ENCODE measurements at regions not wholly inside any gene's neighbourhood (a gene's known extent, or its start where the extent isn't known, plus 50 kb on each side); places are given as distances from the start of the nearest gene placed in this dataset.
"Not testable (repeated sequence)": the region's sequence is repeated elsewhere in the genome, so short reads cannot be mapped to it uniquely, and the experiment has no call there.

DNA sequence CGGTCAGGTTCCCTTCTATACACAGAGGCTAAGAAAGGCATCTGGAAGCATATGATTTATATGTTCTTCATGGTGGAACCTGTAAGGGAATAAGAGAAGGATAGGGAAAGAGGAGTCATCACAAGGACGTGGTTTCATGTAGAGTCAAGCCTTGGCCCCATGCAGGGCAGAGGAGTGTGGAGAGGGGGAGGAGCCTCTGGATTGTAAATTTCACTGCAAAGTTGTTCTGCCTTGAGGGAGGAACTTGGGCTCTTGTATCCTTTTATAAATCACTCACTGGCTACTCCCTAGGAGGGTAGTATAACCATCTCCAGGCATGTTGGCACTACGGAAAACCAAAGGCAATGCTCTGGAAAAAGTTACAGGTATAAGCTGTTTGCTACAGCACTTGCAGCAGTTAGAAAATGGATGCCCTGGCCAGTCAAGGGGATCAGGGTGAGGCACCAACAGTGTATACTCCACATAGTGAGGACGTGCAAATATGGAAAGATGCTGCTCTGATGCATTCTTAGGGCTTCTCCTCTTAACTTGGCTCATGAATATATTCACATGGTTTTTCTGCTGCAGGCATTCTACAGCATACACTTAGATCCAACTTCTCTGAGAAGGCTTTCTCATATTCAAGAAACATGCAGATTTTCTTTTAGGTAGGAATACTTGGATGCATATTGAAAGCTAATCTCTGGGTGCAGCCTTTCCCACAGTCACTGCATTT, 60.3 kb upstream of the ZNF81 start:
- no peak for DNase-seq

GRCh38 chrX:47772764-47773163, 63.9 kb upstream of the ZNF81 start:
- DNase-seq: no peak

DNA sequence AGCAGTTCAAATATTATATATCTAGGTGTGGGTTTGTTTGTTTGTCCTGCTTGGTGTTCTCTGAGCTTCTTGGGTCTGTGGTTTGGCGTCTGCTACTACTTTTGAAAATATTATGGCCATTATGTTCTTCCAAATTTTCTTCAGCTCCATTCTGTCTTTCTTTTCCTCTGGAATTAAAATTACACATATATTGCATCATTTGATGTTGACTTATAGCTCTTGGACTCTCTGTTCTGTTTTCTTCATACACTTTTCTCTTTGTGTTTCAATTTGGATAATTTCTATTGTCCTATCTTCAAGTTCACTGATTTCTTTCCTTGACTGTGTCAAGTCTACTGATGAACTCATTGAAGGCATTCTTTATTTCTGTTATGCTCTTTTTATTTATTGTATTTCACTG, 65.2 kb upstream of the ZNF81 start:
- no peak for DNase-seq

DNA sequence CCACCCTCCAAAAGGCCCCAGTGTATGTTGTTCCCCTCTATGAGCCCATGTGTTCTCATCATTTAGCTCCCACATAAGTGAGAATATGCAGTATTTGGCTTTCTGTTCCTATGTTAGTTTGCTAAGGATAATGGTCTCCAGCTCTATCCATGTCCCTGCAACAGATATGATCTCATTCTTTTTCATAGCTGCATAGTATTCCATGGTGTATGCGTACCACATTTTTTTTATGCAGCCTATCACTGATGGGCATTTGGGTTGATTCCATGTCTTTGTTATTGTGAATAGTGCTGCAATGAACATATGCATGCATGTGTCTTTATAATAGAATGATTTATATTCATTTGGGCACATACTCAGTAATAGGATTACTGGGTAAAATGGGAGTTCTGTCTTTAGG, 73.9 kb upstream of the ZNF81 start:
- not testable (repeated sequence) for DNase-seq

GRCh38 chrX:47752685-47753084, 84.0 kb upstream of the ZNF81 start:
- DNase-seq: no peak

DNA sequence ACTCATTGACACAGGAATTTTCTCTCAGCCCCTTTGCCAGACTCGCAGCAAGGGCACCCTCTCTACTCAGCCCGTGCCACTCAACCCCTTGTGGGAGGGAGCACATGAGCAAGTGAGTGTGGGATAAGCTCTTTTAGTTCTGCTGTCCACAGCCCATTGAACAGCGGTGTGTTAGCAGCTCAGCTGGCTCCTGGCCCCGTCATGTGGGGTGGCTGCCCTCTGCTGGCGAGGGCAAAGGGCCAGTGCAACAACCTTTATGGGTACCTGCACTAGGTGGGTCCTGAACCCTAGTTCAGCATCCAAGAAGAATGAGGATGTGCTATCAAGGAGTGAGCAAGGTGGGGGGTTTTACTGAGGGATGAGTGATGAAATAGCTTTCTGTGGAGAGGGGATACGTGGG, 85.0 kb upstream of the ZNF81 start:
- peak; percentile 8 for DNase-seq

- no peak for DNase-seq
Measured at GRCh38 chrX:47749185-47749967, 87.3 kb upstream of the ZNF81 start.

- no peak for DNase-seq
Measured at GRCh38 chrX:47748576-47748975, 88.1 kb upstream of the ZNF81 start.

DNA sequence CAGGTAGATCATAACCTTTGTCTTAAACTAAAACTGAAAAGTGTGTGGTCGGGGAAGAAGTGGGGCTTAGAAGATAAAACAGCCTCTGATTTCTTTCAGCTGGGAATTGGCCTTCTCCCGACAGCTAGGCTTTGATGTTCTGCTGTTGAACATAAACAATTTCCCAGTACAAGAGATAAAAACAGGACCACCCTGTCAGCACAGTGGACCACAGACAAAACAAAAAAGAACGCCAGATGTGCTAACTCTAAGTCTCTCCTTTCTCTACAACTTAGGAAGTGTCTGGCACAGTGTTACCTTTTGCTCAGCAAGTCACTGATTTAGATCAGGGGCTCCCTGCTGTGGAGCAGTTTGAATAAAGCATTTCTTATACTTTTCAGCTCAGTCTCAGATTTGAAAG, 87.5 kb upstream of the UXT start:
- DNase-seq: no peak

GRCh38 chrX:47745416-47745815, 86.4 kb upstream of the UXT start:
- DNase-seq: no peak

DNA sequence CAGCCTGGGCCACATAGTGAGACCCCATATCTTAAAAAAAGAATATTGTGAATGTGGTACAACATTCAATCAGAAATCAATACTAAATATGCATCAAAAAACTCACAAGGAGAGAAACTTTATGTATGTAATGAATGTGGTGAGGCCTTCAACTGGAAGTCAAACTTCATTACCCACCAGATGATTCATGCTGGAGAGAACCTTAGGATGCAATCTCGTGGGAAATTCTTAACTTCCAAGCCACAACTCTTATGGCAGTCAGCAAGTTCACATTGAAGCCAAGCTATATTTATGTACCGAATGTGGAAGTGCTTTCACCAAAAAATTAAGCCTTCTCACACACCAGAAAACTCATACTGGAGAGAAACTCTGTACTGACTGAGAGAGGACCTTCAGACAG, 84.5 kb upstream of the UXT start:
- DNase-seq: no peak

DNA sequence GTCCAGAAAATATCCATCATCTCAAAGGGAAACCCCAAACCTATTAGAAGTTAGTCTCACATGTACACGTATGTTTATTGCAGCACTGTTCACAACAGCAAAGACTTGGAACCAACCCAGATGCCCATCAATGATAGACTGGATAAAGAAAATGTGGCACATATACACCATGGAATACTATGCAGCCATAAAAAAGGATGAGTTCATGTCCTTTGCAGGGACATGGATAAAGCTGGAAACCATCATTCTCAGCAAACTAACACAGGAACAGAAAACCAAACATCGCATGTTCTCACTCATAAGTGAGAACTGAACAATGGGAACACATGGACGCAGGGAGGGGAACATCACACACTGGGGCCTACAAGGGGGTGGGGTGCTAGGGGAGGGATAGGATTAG, 79.9 kb upstream of the UXT start:
- DNase-seq: not testable (repeated sequence)

DNA sequence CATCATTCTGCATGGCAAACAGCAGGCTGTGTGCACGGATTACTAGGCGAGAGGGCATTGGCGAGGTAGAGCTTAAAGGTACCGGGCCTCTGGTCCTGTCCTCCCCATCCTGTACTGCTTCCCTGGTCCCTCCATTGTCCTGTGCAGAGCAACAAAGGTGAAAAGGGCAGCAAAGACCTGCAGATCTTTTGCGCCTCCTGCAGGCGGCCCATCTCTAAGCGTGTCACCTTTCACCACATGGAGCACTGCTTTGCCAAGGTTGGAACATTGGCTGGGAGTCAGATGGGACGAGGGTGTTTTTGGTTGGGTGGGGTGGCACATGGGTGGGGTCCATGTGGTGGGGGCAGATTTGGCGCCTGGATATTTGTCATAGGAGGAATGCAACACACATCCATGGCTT, 64.7 kb upstream of the UXT start:
- no peak for DNase-seq

GRCh38 chrX:47723083-47723482, 64.1 kb upstream of the UXT start:
- DNase-seq: no peak

GRCh38 chrX:47722260-47722659, 63.3 kb upstream of the UXT start:
- no peak for DNase-seq

GRCh38 chrX:47715078-47715477, 56.1 kb upstream of the UXT start:
- DNase-seq: not testable (repeated sequence)

- not testable (repeated sequence) for DNase-seq
Measured at GRCh38 chrX:47712675-47713074, 53.7 kb upstream of the UXT start.

DNA sequence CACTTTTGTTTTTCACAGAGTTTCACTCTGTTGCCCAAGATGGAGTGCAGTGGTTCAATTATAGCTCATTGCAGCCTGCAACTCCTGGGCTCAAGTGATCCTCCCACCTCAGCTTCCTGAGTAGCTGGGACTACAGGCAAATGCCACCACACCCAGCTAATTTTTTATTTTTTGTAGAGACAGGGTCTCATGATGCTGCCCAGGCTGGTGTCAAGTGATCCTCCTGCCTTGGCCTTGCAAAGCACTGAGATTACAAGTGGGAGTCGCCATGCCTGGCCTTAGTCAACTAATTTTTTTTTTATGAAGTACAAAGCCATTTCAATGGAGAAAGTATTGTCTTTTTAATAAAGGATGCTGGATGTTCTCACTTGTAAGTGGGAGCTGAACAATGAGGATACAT, 51.3 kb upstream of the UXT start:
- no peak for DNase-seq

All from CD4-positive, alpha-beta T cell treated with Interleukin-12 subunit alpha and Interleukin-12 subunit beta, for 1 hour (primary cell).